GM10266 (cell line): ENCODE measurements at regions not wholly inside any gene's neighbourhood (a gene's known extent, or its start where the extent isn't known, plus 50 kb on each side); places are given as distances from the start of the nearest gene placed in this dataset.

ENCODE experiments used
- DNase-seq: peaks from one replicate; pipeline ENCODE4 v3.0.0; 2012; ENCODE audit errors: extremely low spot score
- CTCF ChIP-seq: IDR thresholded peaks from 2 replicates; pipeline ENCODE4 v1.5.1; 2012; ENCODE audit warnings: mild to moderate bottlenecking, low read depth; ENCODE audit not compliant: control insufficient read depth, insufficient read depth; ENCODE audit errors: missing control alignments

GRCh38 chr11:10946072-10946471, 88.2 kb upstream of the ZBED5 start:
- no peak for TF ChIP-seq CTCF
- DNase-seq, result no peak

- no peak for TF ChIP-seq CTCF
- DNase-seq, result no peak
These were observed 87.3 kb upstream of the ZBED5 start for GRCh38 chr11:10945196-10945595.

DNA sequence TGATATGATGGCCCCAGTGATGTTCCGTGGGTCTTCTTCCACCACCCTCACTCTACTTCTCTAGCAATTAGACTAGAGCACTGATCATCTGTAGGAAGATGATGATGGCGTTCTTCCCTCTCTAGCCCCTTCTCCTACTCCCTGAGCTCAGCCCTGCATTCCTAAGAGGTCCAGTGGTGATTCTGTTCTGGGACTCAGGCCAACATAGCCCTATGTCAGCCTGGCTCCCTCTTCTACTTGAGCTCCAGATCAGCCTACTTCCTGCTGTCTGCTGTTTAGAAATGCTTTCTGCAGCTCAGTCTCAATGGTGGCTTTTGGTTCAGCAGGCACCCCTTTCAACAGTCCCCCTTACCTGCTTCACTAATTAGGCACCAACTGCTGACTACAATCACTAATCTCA, 86.1 kb upstream of the ZBED5 start:
- DNase-seq, result no peak
- no peak for TF ChIP-seq CTCF

GRCh38 chr11:10942620-10943019, 84.8 kb upstream of the ZBED5 start:
- TF ChIP-seq CTCF, result no peak
- no peak for DNase-seq

DNA sequence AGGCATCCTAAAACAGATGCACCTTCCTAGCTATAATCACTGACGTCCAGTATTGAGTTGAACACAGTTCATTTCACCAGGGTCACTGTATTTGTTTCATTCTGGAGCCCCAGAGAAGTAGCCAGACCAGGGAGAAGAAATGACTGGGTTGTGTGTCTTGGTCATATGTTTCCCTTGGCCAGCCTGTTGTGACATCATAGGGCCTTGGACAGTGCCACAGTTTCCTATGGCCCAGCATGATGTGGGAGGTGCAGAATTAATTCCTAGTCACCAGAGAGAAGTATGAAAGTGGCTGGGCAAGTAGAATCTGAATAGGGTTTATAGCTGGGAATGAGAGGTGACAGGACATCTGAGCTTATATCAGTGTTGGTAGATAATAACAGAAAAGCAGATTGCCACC, 84.0 kb upstream of the ZBED5 start:
- no peak for TF ChIP-seq CTCF
- no peak for DNase-seq

DNA sequence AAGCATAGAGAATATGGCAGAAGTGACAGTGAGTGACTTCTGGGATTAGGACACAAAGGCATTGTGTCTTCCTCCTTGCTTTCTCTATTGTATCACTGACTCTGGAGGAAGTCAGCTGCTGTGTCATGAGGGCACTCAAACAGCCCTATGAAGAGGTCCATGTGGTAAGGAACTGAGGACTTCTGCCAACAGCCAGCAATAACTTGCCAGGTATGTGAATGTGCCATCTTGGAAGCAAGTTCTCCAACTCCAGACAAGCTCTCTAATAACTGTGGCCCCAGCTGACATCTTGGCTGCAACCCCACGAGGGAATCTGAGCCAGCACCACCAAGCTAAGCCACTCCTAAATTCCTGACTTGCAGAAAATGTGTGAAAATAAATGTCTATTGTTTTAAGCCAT, 83.6 kb upstream of the ZBED5 start:
- no peak for DNase-seq
- no peak for TF ChIP-seq CTCF

DNA sequence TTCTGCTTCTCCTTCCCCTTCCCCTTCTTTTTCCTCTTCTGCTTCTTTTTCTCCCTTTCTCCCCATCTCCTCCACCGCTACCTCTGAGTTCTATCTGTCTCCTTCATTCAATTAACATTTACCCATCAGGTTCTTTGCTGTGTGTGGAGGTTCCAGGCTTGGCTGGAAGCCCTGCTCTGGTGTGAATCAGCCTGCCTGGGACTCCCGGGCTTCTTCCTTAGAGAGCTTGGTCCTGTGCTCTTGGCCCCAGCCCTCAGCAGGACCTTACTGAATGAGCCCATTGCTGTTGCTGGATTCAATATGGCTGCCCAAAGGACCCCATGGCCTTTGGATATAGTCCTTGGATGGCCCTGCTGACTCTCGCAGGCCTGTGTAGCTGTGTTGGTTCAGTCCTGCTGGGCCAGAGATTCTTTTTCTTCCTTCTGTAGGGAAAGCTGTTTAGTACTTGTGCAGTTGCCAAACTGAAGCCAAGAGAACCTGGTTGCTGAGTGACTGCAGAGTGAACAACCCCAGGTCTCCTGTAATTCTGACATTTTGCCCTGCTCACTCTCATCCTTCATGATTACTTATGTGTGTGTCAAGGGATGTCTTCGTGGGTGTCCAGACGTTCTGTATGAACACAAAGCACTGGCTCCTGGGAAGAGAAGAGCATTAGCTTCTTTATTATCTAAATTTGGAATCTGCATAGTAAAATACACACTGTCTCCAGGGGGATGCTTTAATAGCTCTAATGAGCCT, 81.0 kb upstream of the ZBED5 start:
- no peak for TF ChIP-seq CTCF
- no peak for DNase-seq
